Parathyroid adenoma (tissue), 2 donors: ENCODE measurements at regions not wholly inside any gene's neighbourhood (a gene's known extent, or its start where the extent isn't known, plus 50 kb on each side); places are given as distances from the start of the nearest gene placed in this dataset.
A peak's percentile ranks its signal among the peaks of the same experiment; 100 is the strongest.

Experiments
- H2AFZ ChIP-seq: fragments of 300-600 bp; sonication (generic); one replicate; pipeline ENCODE4 v1.7.0; 2017; ENCODE audit warnings: antibody characterized with exemption, mild to moderate bottlenecking
- H3K27ac ChIP-seq: fragments of 300-600 bp; sonication (generic); one replicate; pipeline ENCODE4 v1.7.0; 2017
- H3K27me3 ChIP-seq: fragments of 300-600 bp; sonication (generic); one replicate; pipeline ENCODE4 v1.7.0; 2017; ENCODE audit warnings: low read length; ENCODE audit not compliant: control insufficient read depth, insufficient read depth
- H3K36me3 ChIP-seq: fragments of 300-600 bp; sonication (generic); one replicate; pipeline ENCODE4 v1.7.0; 2017; ENCODE audit warnings: low read length; ENCODE audit not compliant: control insufficient read depth, insufficient read depth
- H3K4me1 ChIP-seq: fragments of 300-600 bp; sonication (generic); one replicate; pipeline ENCODE4 v1.7.0; 2017; ENCODE audit warnings: control low read depth
- H3K4me2 ChIP-seq: fragments of 300-600 bp; sonication (generic); one replicate; pipeline ENCODE4 v1.7.0; 2017; ENCODE audit warnings: low read length
- H3K4me3 ChIP-seq: fragments of 300-600 bp; sonication (generic); one replicate; pipeline ENCODE4 v1.7.0; 2017; ENCODE audit warnings: low read depth, low read length
- H3K79me2 ChIP-seq: fragments of 300-600 bp; sonication (generic); one replicate; pipeline ENCODE4 v1.7.0; 2017; ENCODE audit warnings: control low read depth
- H3K9ac ChIP-seq: fragments of 300-600 bp; sonication (generic); one replicate; pipeline ENCODE4 v1.7.0; 2017; ENCODE audit warnings: mild to moderate bottlenecking
- H3K9me3 ChIP-seq: fragments of 300-600 bp; sonication (generic); one replicate; pipeline ENCODE4 v1.7.0; 2017; ENCODE audit warnings: low read length; ENCODE audit not compliant: control insufficient read depth
- CTCF ChIP-seq: fragments of 300-600 bp; sonication (generic); IDR thresholded peaks from one replicate; pipeline ENCODE4 v1.7.0; 2017; ENCODE audit warnings: antibody characterized with exemption, mild to moderate bottlenecking
- donor health status: primary hyperparathyroidism.

DNA sequence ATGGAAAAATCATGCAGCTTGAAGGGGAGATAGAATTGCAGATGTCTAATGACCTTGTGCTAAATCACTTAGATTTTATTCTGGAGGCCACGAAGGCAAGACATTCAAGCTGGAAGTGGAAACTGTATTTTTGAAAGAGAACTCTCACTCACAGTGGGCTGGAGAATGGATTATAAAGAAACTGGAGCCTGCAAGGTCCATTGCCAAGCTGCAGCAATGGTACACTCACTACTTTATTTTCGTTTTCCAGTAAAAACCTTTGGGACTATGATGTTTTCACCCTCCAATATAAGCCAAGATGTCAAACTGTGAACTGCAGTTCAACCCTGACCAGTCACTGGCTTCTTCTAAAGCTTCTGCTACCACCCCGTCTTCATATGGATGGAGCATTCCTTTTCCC is 62.0 kb downstream of the SKIDA1 start:
- Histone ChIP-seq H3K4me1 (peaks cover 15% of the 10 kb centered on the region), H3K9ac (no peak overlapping the region), H3K27ac (peak overlapping the region; percentile 84), H2AFZ (peak overlapping the region; percentile 41), H3K9me3 (no peaks in the 10 kb centered on the region), H3K4me3 (no peak overlapping the region), H3K4me2 (no peak overlapping the region), H3K27me3 (no peaks in the 10 kb centered on the region), H3K79me2 (no peaks in the 10 kb centered on the region), H3K36me3 (no peaks in the 10 kb centered on the region)
- TF ChIP-seq CTCF = no peak

DNA sequence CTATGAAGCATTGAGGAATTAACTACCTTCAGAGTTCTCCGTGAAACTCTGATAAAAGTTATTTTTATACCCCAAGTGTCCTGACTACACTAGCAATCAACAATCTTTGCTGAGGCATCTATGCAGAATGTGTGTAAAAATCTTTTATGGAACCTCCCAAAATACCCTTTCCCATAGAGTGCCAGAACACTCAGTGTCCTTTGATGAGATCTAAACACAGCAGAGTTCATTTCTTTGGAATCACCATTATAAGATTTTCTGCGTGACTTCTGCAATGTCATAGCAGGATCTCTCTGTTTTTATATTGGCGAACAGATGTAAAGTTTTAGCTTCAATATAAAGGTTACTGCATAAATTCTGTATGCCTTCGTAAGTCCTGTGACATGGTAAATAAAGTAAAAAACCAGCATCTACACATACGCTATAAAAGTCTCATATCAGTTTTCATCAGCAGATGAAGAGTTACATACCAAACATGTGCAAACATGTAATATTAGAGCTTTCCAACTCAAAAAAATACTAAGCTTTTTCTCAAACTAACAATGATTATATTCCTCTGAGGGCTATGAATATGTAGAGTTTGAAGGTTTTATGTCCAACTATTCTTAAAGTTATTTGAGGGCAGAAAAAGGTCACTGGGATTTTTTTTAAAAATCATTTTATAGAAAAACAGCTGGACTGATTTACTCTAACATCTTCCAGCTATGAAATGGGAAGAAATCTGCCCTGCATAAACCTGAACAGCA is 67.2 kb downstream of the SKIDA1 start:
- no peak overlapping the region for H2AFZ ChIP-seq
- H3K9me3 ChIP-seq = no peaks in the 10 kb centered on the region
- no peak overlapping the region for H3K9ac ChIP-seq
- no peak overlapping the region for H3K27ac ChIP-seq
- TF ChIP-seq CTCF = no peak
- peaks cover under 1% of the 10 kb centered on the region for H3K4me1 ChIP-seq
- no peaks in the 10 kb centered on the region for H3K79me2 ChIP-seq
- H3K4me3 ChIP-seq = no peak overlapping the region
- no peak overlapping the region for H3K4me2 ChIP-seq
- H3K36me3 ChIP-seq = no peaks in the 10 kb centered on the region
- H3K27me3 ChIP-seq = no peaks in the 10 kb centered on the region

DNA sequence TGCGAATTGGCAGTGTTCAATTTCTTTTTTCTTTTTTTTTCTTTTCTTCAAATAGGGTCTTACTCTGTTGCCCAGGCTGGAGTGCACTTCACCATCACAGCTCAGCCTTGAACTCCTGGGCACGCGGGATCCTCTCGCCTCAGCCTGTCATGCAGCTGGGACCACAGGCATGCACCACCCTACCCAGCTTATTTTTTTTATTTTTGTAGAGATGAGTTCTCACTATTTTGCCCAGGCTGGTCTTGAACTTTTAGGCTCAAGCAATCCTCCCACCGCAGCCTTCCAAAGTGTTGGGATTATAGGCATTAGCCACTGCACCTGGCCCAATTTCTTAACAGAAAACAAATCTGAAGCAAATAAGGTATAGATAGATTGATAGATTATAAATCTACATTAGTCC is 69.3 kb downstream of the SKIDA1 start:
- Histone ChIP-seq H3K36me3 (no peaks in the 10 kb centered on the region), H3K9me3 (no peaks in the 10 kb centered on the region), H3K4me3 (no peak overlapping the region), H3K27me3 (no peaks in the 10 kb centered on the region), H3K4me2 (no peak overlapping the region), H3K27ac (no peak overlapping the region), H3K79me2 (no peaks in the 10 kb centered on the region), H3K9ac (no peak overlapping the region), H2AFZ (no peak overlapping the region), H3K4me1 (no peaks in the 10 kb centered on the region)
- no peak for TF ChIP-seq CTCF

DNA sequence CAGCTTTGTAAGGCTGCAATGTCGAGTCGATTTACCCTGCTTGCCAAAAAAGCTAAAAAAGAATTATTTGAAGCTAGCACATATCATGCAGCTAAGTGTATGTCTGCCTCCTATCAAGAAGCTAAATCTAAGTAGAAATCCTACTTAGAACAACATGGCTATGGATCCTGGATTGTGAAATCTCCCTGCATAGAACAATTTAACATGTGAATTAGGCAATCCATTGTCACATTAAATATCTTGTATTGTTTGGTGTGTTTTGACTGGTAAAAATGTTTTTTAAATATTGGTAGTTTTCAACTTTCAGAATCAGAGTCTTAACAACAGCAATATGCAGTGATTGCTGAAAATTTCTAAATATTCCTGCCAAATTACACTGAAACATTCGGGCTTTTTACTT is 73.3 kb downstream of the SKIDA1 start:
- Histone ChIP-seq H3K36me3 (no peaks in the 10 kb centered on the region), H2AFZ (no peak overlapping the region), H3K4me2 (no peak overlapping the region), H3K9me3 (no peaks in the 10 kb centered on the region), H3K27ac (no peak overlapping the region), H3K27me3 (no peaks in the 10 kb centered on the region), H3K79me2 (no peaks in the 10 kb centered on the region), H3K9ac (no peak overlapping the region), H3K4me3 (no peak overlapping the region), H3K4me1 (no peaks in the 10 kb centered on the region)
- TF ChIP-seq CTCF = no peak
